PC-9 (cell line): ENCODE measurements at regions not wholly inside any gene's neighbourhood (a gene's known extent, or its start where the extent isn't known, plus 50 kb on each side); places are given as distances from the start of the nearest gene placed in this dataset.

Source experiments
- BruUV-seq: library from RNA; stranded (reverse); fragments of 400-500 nt; replicated peaks from 2 replicates; lab custom pipeline; 2021; lab: Mats Ljungman, UMichigan
- CTCF ChIA-PET: fragments of 300-600 bp; sonication (Branson Sonifier 250); formaldehyde crosslinking; loops from one replicate; lab custom pipeline; 2022; ENCODE audit warnings: antibody characterized with exemption; lab: Charles Lee
- POLR2A ChIA-PET: fragments of 300-600 bp; sonication (Branson Sonifier 250); formaldehyde crosslinking; loops from one replicate; lab custom pipeline; 2022; ENCODE audit warnings: antibody characterized with exemption; ENCODE audit not compliant: unreplicated experiment; lab: Charles Lee
- DNase-seq, 2 experiments: peaks; one replicate each; pipeline versions ENCODE4 v3.0.0 to v3.0.0-alpha.2; 2015 to 2022; ENCODE audit warnings: mixed read lengths in 1 of 2
- H2AFZ ChIP-seq: fragments of 200-600 bp; sonication (generic); 2 replicates; pipeline ENCODE4 v1.8.1; 2017; ENCODE audit warnings: antibody characterized with exemption
- H3F3A ChIP-seq: fragments of 200-600 bp; sonication (generic); 2 replicates; pipeline ENCODE4 v1.8.1; 2017; ENCODE audit warnings: antibody characterized with exemption, mild to moderate bottlenecking, low read depth; ENCODE audit not compliant: insufficient read depth
- H3K27ac ChIP-seq: fragments of 200-600 bp; sonication (generic); 2 replicates; pipeline ENCODE4 v1.6.1; 2016; ENCODE audit warnings: mixed run types
- H3K27me3 ChIP-seq: fragments of 200-600 bp; sonication (generic); 2 replicates; pipeline ENCODE4 v1.6.1; 2016; ENCODE audit warnings: low read depth, mixed run types; ENCODE audit not compliant: insufficient read depth
- H3K36me3 ChIP-seq: fragments of 200-600 bp; sonication (generic); 2 replicates; pipeline ENCODE4 v1.6.1; 2016; ENCODE audit warnings: low read depth, mixed run types
- H3K4me1 ChIP-seq: fragments of 200-600 bp; sonication (generic); replicated peaks from 2 replicates; pipeline ENCODE4 v1.6.1; 2016; ENCODE audit warnings: mixed run types; ENCODE audit not compliant: insufficient read depth
- H3K4me2 ChIP-seq: fragments of 200-600 bp; sonication (generic); 2 replicates; pipeline ENCODE4 v1.6.1; 2017; ENCODE audit warnings: mixed run types
- H3K4me3 ChIP-seq: fragments of 200-600 bp; sonication (generic); 2 replicates; pipeline ENCODE4 v1.6.1; 2016; ENCODE audit warnings: mixed run types
- H3K79me2 ChIP-seq: fragments of 200-600 bp; sonication (generic); 2 replicates; pipeline ENCODE4 v1.6.1; 2017; ENCODE audit warnings: low read depth, mixed run types
- H3K9me2 ChIP-seq: fragments of 200-600 bp; sonication (generic); 2 replicates; pipeline ENCODE4 v1.8.1; 2017; ENCODE audit warnings: mild to moderate bottlenecking; ENCODE audit not compliant: insufficient read depth
- H3K9me3 ChIP-seq: fragments of 200-600 bp; sonication (generic); 2 replicates; pipeline ENCODE4 v1.8.1; 2016; ENCODE audit warnings: low read depth; ENCODE audit not compliant: insufficient read depth
- H4K20me1 ChIP-seq: fragments of 200-600 bp; sonication (generic); 2 replicates; pipeline ENCODE4 v1.8.1; 2017; ENCODE audit not compliant: insufficient read depth
- EZH2 ChIP-seq: fragments of 200-600 bp; sonication (generic); IDR thresholded peaks from 2 replicates; pipeline ENCODE4 v1.8.0; 2017; ENCODE audit warnings: antibody characterized with exemption, low read depth
- intact Hi-C: fragments of 100-400 bp; cut with micrococcal nuclease; formaldehyde crosslinking; loops from one replicate; pipeline ENCODE4 v1.10.0; 2022; ENCODE audit not compliant: unreplicated experiment
- TF ChIP-seq, protein P1 (sequence below): fragments of 200-600 bp; sonication (generic); conservative IDR thresholded peaks from 2 replicates; pipeline ENCODE4 v1.6.1; 2017; ENCODE audit warnings: mixed run types, antibody characterized with exemption, mild to moderate bottlenecking, moderate library complexity

DNA sequence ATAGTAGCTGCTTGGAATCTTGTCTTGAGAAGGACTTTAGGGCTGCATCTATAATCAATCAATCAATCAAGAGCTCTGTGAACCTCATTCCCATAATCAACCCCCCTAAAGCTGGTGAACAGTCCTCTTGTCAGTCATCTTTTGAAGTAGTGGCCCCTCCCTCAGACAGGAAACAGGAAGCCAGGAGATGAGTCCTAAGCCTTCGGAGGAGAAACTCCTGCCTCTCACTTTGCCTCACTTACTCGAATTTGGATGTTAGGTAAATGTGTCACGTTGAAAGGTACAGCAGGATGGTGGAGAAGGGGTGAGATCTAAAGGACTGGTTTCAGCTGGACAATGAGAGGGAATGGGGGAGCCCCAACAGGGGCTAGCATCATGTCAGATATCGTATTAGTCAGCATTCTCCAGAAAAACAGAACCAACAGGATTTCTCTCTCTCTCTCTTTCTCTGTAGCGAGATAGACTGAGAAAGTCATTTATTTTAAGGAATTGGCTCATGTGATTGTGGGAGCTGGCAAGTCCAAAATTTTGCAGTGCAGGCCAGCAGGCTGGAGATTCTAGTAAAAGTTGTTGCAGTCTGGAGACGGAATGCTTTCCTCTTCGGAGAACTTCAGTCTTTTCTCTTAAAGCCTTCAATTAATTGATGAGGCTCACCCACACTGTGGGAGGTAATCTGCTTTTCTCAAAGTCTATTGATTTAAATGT lies 144.4 kb upstream of the PWP1 start:
- intact Hi-C loops, result no loop called here
- CTCF ChIA-PET, result no interaction called here
- TF ChIP-seq, protein P1, sequence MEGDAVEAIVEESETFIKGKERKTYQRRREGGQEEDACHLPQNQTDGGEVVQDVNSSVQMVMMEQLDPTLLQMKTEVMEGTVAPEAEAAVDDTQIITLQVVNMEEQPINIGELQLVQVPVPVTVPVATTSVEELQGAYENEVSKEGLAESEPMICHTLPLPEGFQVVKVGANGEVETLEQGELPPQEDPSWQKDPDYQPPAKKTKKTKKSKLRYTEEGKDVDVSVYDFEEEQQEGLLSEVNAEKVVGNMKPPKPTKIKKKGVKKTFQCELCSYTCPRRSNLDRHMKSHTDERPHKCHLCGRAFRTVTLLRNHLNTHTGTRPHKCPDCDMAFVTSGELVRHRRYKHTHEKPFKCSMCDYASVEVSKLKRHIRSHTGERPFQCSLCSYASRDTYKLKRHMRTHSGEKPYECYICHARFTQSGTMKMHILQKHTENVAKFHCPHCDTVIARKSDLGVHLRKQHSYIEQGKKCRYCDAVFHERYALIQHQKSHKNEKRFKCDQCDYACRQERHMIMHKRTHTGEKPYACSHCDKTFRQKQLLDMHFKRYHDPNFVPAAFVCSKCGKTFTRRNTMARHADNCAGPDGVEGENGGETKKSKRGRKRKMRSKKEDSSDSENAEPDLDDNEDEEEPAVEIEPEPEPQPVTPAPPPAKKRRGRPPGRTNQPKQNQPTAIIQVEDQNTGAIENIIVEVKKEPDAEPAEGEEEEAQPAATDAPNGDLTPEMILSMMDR, result no peak
- TF ChIP-seq EZH2, result no peak

DNA sequence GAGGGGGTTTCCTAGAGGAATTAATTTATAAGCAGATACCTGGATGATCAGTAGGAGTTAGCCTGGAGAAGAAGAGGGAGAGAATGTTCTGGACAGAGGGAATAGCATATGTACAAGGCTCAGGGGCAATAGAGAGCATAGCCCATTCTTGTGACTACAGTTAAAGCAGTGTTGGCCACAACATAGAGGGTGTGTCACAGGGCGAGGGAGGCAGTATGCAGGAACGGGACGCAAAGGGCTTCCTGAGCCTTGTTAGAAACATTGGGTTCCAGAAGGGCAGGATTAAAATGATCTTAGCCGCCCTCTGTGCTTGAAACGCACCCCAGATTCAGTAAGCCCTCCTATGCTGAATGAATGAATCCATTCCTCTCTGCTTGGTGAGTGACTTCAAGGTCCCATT lies 142.2 kb upstream of the PWP1 start:
- H3K36me3 ChIP-seq, result no peaks in the 10 kb centered on the region
- H3K4me1 ChIP-seq, result peaks cover 6% of the 10 kb centered on the region
- DNase-seq, result no peak
- TF ChIP-seq, protein P1, result no peak
- no peak for TF ChIP-seq EZH2
- no peaks in the 10 kb centered on the region for H4K20me1 ChIP-seq
- H3K79me2 ChIP-seq, result no peaks in the 10 kb centered on the region
- H3K4me2 ChIP-seq, result no peak overlapping the region
- no peak overlapping the region for H3K27ac ChIP-seq
- no peaks in the 10 kb centered on the region for H3K9me3 ChIP-seq
- no TSS peak for BruUV-seq
- no peaks in the 10 kb centered on the region for H3K27me3 ChIP-seq
- POLR2A ChIA-PET, result no interaction called here
- H3K4me3 ChIP-seq, result no peak overlapping the region
- CTCF ChIA-PET, result no interaction called here
- no peaks in the 10 kb centered on the region for H3F3A ChIP-seq
- intact Hi-C loops, result no loop called here
- no peak overlapping the region for H2AFZ ChIP-seq
- no peaks in the 10 kb centered on the region for H3K9me2 ChIP-seq

More for the DNA sequence above, 144.4 kb upstream of the PWP1 start:
- Histone ChIP-seq H3K36me3 (no peaks in the 10 kb centered on the region), H3F3A (no peaks in the 10 kb centered on the region), H3K9me3 (no peaks in the 10 kb centered on the region), H4K20me1 (no peaks in the 10 kb centered on the region), H3K27ac (no peak overlapping the region), H3K79me2 (no peaks in the 10 kb centered on the region), H3K4me2 (no peak overlapping the region), H3K4me1 (peaks cover 6% of the 10 kb centered on the region), H3K4me3 (no peak overlapping the region), H3K9me2 (no peaks in the 10 kb centered on the region), H3K27me3 (no peaks in the 10 kb centered on the region), H2AFZ (no peak overlapping the region)
- DNase-seq, result no peak
- BruUV-seq, result no TSS peak
- POLR2A ChIA-PET, result no interaction called here

DNA sequence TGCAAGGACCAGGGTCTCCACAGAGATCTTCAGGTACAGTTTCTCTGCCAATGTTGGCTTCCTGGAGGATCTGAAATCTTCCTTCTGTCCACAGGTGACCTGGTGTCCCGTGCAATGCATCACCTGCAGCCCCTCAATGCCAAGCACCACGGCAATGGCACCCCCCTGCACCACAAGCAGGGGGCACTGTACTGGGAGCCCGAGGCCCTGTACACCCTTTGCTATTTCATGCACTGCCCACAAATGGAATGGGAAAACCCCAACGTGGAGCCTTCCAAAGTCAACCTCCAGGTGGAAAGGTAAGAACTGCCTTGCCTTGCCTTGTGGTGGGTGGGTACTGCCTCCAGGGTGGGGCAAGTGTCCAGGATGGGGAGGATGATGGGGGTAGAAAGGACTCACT lies 141.8 kb upstream of the PWP1 start:
- Histone ChIP-seq H3K9me3 (no peaks in the 10 kb centered on the region), H2AFZ (no peak overlapping the region), H3F3A (no peaks in the 10 kb centered on the region), H3K9me2 (no peaks in the 10 kb centered on the region), H3K4me2 (no peak overlapping the region), H3K4me3 (no peak overlapping the region), H4K20me1 (no peaks in the 10 kb centered on the region), H3K4me1 (peaks cover 6% of the 10 kb centered on the region), H3K27ac (no peak overlapping the region), H3K36me3 (no peaks in the 10 kb centered on the region), H3K79me2 (no peaks in the 10 kb centered on the region), H3K27me3 (no peaks in the 10 kb centered on the region)
- no TSS peak for BruUV-seq
- CTCF ChIA-PET, result no interaction called here
- no peak for DNase-seq
- POLR2A ChIA-PET, result no interaction called here
- intact Hi-C loops, result no loop called here
- TF ChIP-seq EZH2, result no peak
- TF ChIP-seq, protein P1, result no peak
